ENCODE measurements at regions not wholly inside any gene's neighbourhood (a gene's known extent, or its start where the extent isn't known, plus 50 kb on each side); places are given as distances from the start of the nearest gene placed in this dataset.

- no peaks in the 10 kb centered on the region for H3K36me3 ChIP-seq (ENCODE audit: low read depth)
- no peak overlapping the region for H3K4me3 ChIP-seq
- intact Hi-C loops (cut with DNase I, micrococcal nuclease), result no loop called here
- H3K4me1 ChIP-seq (ENCODE audit: low read depth), result no peaks in the 10 kb centered on the region
- TF ChIP-seq CTCF (IDR thresholded peaks at IDR 0.05), result no peak
- DNase-seq (no peak), ATAC-seq (no peak)
- no peaks in the 10 kb centered on the region for H3K9me3 ChIP-seq
Observed at GRCh38 chr2:156647377-156648010, 211.3 kb downstream of the GPD2 start.

- ATAC-seq (no peak), DNase-seq (no peak)
- intact Hi-C loops (cut with DNase I, micrococcal nuclease), result no loop called here
- Histone ChIP-seq H3K4me1 (ENCODE audit: low read depth) (no peaks in the 10 kb centered on the region), H3K36me3 (ENCODE audit: low read depth) (no peaks in the 10 kb centered on the region), H3K4me3 (no peak overlapping the region), H3K9me3 (no peaks in the 10 kb centered on the region)
- TF ChIP-seq CTCF (IDR thresholded peaks at IDR 0.05), result no peak
Observed at GRCh38 chr2:156648522-156648921, 212.3 kb downstream of the GPD2 start.

- DNase-seq (peak in 1 of 3 donors; percentile 8), ATAC-seq (no peak)
Observed at GRCh38 chr2:156649596-156649995, 213.4 kb downstream of the GPD2 start.

GRCh38 chr2:156652691-156653090, 216.5 kb downstream of the GPD2 start:
- Histone ChIP-seq H3K9me3 (no peaks in the 10 kb centered on the region), H3K4me1 (ENCODE audit: low read depth) (no peaks in the 10 kb centered on the region), H3K36me3 (ENCODE audit: low read depth) (no peaks in the 10 kb centered on the region), H3K4me3 (no peak overlapping the region)
- DNase-seq (no peak), ATAC-seq (no peak)
- TF ChIP-seq CTCF (IDR thresholded peaks at IDR 0.05), result no peak
- intact Hi-C loops (cut with DNase I, micrococcal nuclease), result no loop called here

More at GRCh38 chr2:156649596-156649995, 213.4 kb downstream of the GPD2 start:
- Histone ChIP-seq H3K9me3 (no peaks in the 10 kb centered on the region), H3K4me3 (no peak overlapping the region), H3K36me3 (ENCODE audit: low read depth) (no peaks in the 10 kb centered on the region), H3K4me1 (ENCODE audit: low read depth) (no peaks in the 10 kb centered on the region)
- intact Hi-C loops (cut with DNase I, micrococcal nuclease), result no loop called here
- no peak for TF ChIP-seq CTCF (IDR thresholded peaks at IDR 0.05)

- no peak for TF ChIP-seq CTCF (IDR thresholded peaks at IDR 0.05)
- DNase-seq (no peak), ATAC-seq (no peak)
- no peaks in the 10 kb centered on the region for H3K36me3 ChIP-seq (ENCODE audit: low read depth)
- H3K4me1 ChIP-seq (ENCODE audit: low read depth), result no peaks in the 10 kb centered on the region
- intact Hi-C loops (cut with DNase I, micrococcal nuclease), result no loop called here
- no peaks in the 10 kb centered on the region for H3K9me3 ChIP-seq
- H3K4me3 ChIP-seq, result no peak overlapping the region
Observed at GRCh38 chr2:156653675-156654074, 217.5 kb downstream of the GPD2 start.

- H3K4me3 ChIP-seq, result no peak overlapping the region
- H3K4me1 ChIP-seq (ENCODE audit: low read depth), result no peaks in the 10 kb centered on the region
- H3K9me3 ChIP-seq, result no peaks in the 10 kb centered on the region
- no peak for DNase-seq
- H3K36me3 ChIP-seq (ENCODE audit: low read depth), result no peaks in the 10 kb centered on the region
- TF ChIP-seq CTCF (IDR thresholded peaks at IDR 0.05), result no peak
- ATAC-seq, result no peak
- intact Hi-C loops (cut with DNase I, micrococcal nuclease), result no loop called here
Observed at GRCh38 chr2:156657809-156658208, 221.6 kb downstream of the GPD2 start.
